Neutrophil (primary cell): ENCODE measurements at regions not wholly inside any gene's neighbourhood (a gene's known extent, or its start where the extent isn't known, plus 50 kb on each side); places are given as distances from the start of the nearest gene placed in this dataset.

Experiments
- H3K27ac ChIP-seq: fragments of 200-600 bp; sonication (generic); 2 replicates; pipeline ENCODE4 v1.5.1; 2016; ENCODE audit warnings: mild to moderate bottlenecking, moderate library complexity
- H3K27me3 ChIP-seq: fragments of 200-600 bp; sonication (generic); 2 replicates; pipeline ENCODE4 v1.6.0; 2016; ENCODE audit warnings: mild to moderate bottlenecking
- H3K36me3 ChIP-seq: fragments of 200-600 bp; sonication (generic); 2 replicates; pipeline ENCODE4 v1.5.1; 2017
- H3K4me1 ChIP-seq, 2 experiments: fragments of 200-600 bp in 1 of 2; sonication (generic) in 1 of 2; 1 replicate in 1 of 2; 2 replicates in 1 of 2; pipeline versions ENCODE4 v1.5.1 to v1.6.1; 2013 to 2016; ENCODE audit warnings: low read depth in 1 of 2, low read length in 1 of 2, mild to moderate bottlenecking in 1 of 2, moderate library complexity in 1 of 2; ENCODE audit not compliant: control insufficient read depth in 1 of 2, insufficient read depth in 1 of 2
- H3K4me3 ChIP-seq, 2 experiments: fragments of 200-600 bp in 1 of 2; sonication (generic) in 1 of 2; 1 replicate in 1 of 2; 2 replicates in 1 of 2; pipeline ENCODE4 v1.5.1; 2013 to 2016; ENCODE audit warnings: low read depth in 1 of 2, low read length in 1 of 2, mild to moderate bottlenecking in 1 of 2, moderate library complexity in 1 of 2
- H3K9me3 ChIP-seq: fragments of 200-600 bp; sonication (generic); 2 replicates; pipeline ENCODE4 v1.5.1; 2016
- TF ChIP-seq, protein P1 (sequence below): fragments of 200-600 bp; sonication (generic); IDR thresholded peaks from 2 replicates; pipeline ENCODE4 v1.5.1; 2016; ENCODE audit warnings: antibody characterized with exemption

GRCh38 chr6:27839626-27840475 lies 72.3 kb downstream of the OR2B2 start:
- Histone ChIP-seq H3K27ac (peak overlapping the region; percentile 77), H3K4me1 (peaks cover 39 to 45% of the 10 kb centered on the region in 2 experiments), H3K36me3 (no peaks in the 10 kb centered on the region), H3K27me3 (no peaks in the 10 kb centered on the region), H3K4me3 (peak overlapping the region; percentile 71), H3K9me3 (no peaks in the 10 kb centered on the region)
- TF ChIP-seq, protein P1, sequence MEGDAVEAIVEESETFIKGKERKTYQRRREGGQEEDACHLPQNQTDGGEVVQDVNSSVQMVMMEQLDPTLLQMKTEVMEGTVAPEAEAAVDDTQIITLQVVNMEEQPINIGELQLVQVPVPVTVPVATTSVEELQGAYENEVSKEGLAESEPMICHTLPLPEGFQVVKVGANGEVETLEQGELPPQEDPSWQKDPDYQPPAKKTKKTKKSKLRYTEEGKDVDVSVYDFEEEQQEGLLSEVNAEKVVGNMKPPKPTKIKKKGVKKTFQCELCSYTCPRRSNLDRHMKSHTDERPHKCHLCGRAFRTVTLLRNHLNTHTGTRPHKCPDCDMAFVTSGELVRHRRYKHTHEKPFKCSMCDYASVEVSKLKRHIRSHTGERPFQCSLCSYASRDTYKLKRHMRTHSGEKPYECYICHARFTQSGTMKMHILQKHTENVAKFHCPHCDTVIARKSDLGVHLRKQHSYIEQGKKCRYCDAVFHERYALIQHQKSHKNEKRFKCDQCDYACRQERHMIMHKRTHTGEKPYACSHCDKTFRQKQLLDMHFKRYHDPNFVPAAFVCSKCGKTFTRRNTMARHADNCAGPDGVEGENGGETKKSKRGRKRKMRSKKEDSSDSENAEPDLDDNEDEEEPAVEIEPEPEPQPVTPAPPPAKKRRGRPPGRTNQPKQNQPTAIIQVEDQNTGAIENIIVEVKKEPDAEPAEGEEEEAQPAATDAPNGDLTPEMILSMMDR = no peak

DNA sequence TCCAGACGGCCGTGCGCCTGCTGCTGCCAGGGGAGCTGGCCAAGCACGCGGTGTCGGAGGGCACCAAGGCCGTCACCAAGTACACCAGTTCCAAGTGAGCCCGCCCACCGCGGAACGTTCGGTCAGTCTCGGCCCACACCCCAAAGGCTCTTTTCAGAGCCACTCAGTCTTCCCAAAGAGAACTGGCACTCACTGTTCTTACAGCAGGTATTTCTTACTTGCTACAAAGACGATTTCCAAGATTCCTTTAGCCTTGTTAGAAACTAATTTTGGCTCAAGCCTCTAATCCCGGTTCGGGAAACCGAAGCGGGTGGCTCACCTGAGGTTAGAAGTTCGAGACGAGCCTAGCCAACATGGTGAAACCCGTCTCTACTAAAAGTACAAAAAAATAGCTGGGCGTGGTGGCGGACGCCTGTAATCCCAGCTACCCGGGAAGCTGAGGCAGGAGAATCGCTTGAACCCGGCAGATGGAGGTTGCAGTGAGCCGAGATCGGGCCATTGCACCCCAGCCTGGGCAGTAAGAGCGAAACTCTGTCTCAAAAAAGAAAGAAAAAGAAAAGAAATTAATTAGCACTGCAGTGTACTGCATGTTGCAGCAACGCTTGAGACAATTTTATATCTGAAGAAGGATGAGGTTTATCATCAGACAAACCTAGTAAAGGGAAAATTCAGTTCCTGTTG lies 73.1 kb downstream of the OR2B2 start:
- H3K27me3 ChIP-seq = no peaks in the 10 kb centered on the region

DNA sequence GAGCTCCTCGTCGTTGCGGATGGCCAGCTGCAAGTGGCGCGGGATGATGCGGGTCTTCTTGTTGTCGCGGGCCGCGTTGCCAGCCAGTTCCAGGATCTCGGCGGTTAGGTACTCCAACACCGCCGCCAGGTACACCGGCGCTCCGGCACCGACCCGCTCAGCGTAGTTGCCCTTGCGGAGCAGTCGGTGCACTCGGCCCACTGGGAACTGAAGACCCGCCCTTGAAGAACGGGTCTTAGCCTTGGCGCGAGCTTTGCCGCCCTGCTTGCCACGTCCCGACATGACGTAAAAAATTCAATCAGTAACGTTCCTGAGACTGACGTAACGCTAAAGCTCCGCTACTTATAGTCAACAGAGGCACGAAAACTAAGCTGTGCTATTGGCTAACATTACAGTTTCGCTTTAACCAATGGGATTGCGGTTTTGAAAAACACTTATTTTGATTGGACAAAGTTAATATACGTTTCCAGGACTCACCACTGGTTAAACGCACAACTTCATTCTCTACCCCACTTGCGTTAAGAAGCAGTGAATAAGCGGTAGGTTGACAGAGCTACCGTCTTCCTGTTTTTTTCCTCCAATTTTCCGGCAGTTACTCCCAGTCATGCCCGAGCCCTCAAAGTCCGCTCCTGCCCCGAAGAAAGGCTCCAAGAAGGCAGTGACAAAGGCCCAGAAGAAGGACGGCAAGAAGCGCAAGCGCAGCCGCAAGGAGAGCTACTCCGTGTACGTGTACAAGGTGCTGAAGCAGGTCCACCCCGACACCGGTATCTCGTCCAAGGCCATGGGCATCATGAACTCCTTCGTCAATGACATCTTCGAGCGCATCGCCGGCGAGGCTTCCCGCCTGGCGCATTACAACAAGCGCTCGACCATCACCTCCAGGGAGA lies 73.9 kb downstream of the OR2B2 start:
- Histone ChIP-seq H3K4me1 (peaks cover 39 to 47% of the 10 kb centered on the region in 2 experiments), H3K27ac (peak overlapping the region; percentile 77), H3K27me3 (no peaks in the 10 kb centered on the region), H3K9me3 (no peaks in the 10 kb centered on the region), H3K36me3 (peaks cover 12% of the 10 kb centered on the region), H3K4me3 (peak overlapping the region; percentile 71)
- TF ChIP-seq, protein P1 = no peak

More for the DNA sequence above, 73.1 kb downstream of the OR2B2 start:
- TF ChIP-seq, protein P1 = no peak
- Histone ChIP-seq H3K4me1 (peaks cover 39 to 47% of the 10 kb centered on the region in 2 experiments), H3K36me3 (peaks cover 4% of the 10 kb centered on the region), H3K4me3 (peak overlapping the region; percentile 71), H3K27ac (peak overlapping the region; percentile 77), H3K9me3 (no peaks in the 10 kb centered on the region)

GRCh38 chr6:27837625-27838057 lies 74.6 kb downstream of the OR2B2 start:
- Histone ChIP-seq H3K27me3 (no peaks in the 10 kb centered on the region), H3K36me3 (peaks cover 17% of the 10 kb centered on the region), H3K9me3 (no peaks in the 10 kb centered on the region), H3K4me1 (peaks cover 39 to 47% of the 10 kb centered on the region in 2 experiments), H3K4me3 (peak overlapping the region; percentile 71), H3K27ac (peak overlapping the region; percentile 77)
- TF ChIP-seq, protein P1 = no peak
